ENCODE measurements at regions not wholly inside any gene's neighbourhood (a gene's known extent, or its start where the extent isn't known, plus 50 kb on each side); places are given as distances from the start of the nearest gene placed in this dataset.

DNA sequence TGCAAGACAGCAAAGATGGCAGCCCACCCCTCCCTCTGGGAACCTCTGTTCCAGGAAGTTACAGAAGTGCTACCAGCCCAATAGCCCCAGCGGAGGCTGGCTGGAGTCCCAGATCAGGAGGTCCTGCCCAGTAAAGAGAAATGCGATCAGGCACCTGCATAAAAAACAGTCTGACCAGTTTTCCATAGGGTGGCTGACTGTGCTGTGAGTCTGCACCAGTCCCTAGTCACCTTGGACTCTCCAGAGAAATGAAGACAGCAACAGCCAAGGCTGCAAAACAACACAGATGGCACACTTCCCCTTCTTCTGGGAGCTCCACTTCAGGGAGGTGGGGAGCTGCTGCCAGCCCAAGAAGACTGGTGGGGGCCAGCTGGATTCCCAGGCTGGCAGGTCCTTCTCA, 265.5 kb upstream of the PCSK5 start:
- DNase-seq, result no peak

DNA sequence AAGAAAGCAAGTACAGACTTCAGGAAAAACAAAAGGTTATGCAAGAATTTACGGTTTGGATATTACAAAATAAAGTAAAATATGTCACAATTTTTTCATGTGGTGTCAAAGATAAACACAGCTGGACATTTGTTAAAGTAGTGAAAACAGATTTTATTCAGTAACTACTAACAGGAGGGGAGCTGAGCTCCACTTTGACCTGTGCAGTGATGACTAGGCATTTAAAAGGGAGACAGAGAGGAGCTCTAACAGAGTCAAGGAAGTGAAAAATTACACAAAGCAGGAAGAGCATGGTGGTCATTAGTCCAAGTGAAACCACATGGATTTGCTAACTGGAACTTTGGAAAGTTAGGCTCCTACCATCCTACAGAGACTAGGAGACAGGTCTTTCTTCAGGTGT, 263.6 kb upstream of the PCSK5 start:
- DNase-seq, result no peak

DNA sequence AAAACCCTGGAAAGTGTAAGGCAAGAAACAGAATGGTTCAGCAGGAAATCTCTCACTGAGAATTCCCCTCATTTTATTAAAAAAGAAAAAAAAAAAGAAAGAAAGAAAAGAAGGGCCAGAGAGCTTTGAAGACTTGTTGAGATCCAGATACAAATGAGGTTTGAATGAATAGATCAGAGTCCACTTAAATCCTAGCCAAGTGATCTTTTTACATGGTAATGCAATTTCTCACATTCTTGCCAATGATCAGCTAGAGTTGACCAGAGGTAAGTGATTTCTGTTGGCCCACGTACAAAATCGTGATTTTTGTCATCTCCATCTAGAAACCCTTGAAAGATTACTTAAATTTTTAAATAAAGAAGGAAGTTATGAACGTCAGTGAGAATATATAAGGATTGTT, 261.5 kb upstream of the PCSK5 start:
- DNase-seq, result no peak

DNA sequence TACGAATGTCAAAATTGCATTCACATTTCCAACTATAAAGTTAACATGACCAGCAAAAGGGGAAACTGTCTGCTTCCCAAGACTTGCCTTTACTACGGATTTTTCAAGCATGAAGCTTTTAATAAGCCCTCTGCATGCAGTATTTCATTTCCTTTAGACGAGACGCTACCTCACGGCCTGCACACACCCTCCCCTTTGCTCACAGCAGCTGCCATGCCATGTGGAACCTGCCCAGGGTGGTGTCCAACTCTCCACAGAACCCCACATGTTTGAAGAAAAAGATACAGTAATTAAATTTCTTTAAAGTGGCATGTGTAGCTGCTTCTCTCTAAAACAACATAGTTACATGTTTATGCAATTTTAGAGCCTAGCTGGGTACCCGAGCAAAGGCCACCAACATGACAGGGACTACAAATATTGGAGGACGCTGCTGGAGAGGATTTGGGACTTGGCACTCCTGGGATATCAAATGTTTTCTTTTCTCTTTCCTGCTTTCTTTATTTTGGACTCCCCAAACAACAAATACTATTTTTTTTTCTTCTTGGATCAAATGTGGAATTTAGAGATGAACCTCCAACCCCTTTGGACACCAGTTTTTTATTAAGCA, 256.9 kb upstream of the PCSK5 start:
- no peak for DNase-seq

DNA sequence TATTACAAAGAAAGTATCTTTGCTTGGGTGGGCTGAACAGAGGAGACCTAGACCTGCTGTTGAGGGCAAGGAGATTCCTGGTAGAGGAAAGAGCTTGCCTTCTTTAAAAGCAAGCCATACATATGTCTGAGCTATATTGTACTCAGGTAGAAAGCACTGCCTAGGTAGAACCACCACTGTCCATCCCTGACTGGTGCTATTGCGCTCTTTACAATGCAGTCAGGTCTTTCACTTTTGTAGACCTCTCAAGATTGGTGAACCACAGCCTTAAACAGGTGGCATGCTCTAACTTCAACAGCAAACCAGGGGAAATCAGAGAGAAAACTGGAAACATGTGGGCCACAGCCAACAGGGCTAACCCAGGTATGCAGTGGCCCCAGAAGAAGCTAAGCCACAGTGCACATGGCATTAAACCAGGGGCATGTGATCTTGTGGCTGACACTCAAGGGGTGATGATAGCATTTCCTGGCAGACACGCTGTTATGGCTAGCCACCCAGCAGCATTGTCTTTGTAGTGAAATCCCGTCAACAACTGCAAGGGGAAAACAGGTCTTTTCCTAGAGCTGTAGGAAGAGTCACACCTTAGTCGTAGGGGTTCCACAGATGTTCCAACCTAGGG, 253.9 kb upstream of the PCSK5 start:
- no peak for DNase-seq

DNA sequence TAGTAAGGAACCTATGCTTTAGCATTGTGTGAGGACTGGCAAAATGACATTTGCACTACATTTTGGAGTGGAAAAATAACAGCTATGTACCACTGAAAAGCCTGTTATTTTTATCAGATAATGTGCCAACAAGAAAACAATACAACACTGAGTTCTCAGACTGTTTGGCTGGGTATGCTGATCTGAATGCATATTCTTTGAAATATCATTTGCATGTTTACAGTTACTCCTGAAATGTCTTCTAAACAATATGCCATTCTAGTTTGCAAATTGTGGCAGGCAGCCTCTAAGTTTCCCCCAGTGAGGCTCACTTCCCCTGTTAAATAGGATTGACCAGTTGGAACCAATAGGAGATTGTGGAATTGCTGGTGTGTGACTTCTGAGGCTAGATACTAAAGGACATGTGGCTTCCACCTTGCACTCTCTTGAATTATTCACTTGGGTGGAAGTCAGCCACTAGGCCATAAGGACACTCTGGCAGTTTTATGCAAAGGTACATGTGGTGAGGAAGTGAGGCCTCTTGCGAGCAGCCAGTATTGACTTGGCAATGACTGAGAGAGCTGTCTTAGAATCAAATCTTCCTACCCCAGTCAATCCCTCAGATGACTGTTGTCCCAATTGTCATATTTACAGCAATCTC, 250.4 kb upstream of the PCSK5 start:
- no peak for DNase-seq

DNA sequence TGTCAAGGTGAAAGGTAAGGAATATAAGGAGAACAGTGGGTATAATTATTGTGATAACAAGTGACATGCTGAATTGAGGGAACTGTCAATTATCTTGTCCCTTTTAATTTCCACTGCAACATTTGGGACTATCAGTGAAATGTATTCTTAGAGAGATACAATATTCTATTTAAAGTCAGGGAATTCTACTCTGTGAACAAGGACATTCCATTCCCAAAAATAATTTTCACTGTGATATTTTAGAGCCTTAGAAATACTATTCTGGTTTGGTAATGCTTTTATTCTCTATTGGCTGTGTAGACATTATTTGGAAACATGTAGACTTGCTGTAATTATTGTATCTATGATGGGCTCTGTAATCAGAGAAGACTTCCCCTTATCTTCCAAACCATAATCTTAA, 248.0 kb upstream of the PCSK5 start:
- no peak for DNase-seq

DNA sequence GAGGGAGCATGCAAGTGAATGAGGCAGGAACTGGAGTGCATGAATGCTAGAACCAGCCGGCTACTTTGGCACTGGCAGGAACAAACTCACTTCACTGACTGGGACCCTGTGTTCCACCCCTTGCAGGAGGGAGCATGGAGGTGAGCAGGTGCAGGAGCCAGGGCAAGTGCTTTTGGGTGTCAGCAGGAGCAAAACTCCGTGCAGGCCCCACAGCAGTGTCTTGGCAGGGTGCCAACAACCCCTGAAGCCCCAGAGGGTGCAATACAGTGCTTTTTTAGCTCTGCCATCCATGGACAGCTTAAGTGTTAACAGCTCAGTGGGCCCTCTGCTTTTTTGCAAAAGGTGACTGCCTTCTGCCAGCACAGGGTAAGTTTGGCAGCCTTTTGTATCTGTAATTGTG, 245.8 kb upstream of the PCSK5 start:
- no peak for DNase-seq

DNA sequence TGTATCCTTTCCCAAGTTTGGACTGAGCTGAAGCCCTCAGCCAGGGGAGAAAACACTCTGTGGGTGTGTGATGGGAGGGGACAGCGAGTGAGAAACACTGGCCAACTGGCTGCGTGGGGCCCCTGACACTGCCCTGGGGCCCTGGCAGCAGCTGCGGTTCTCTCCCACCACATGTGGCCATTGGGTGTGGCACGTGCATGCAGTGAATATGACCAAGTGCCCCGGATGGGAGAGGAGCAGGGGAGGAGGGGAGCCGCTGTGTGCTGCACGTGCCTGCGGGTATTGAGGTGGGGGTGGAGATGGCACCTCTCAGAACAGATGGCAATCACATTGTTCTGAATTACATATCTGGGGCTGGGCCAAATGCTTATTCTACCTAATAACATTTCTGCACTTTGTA, 242.4 kb upstream of the PCSK5 start:
- no peak for DNase-seq

DNA sequence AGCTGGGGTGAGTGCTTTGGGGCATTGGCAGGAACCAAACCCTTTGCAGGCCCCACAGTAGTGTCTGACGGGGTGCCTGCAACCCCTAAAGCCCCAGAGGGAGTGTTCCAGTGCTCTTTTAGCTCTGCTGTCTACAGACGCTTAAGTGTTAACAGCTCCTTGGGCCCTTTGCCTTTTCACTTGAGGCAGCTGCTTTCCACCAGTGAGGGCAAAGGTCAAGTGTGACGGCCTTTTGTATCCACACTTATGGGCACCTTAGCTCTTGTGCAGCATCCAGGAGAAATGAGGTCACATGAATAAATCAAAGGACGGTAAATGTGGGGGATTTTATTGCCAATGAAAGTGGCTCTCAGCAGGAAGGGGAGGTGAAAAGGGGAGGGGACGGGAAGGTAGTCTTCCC, 241.4 kb upstream of the PCSK5 start:
- DNase-seq, result no peak

DNA sequence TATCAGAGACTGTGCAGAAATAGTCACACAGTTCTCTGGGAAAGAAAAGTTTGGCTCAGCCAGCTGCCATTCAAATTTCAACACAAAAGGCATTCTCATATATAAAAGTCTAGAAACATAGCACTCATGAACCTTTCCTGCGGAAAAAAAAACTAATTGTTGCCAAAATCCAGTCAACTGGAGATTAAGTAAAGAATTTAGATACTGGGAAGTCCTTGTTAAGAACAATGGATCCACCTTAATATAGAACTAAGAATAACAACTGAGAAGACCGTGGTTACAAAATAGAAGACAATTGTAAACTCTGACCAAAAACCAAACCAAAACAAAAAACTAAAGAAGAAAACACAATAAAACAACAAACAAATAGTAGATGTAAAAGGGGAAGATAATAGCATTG, 238.8 kb upstream of the PCSK5 start:
- DNase-seq, result no peak

DNA sequence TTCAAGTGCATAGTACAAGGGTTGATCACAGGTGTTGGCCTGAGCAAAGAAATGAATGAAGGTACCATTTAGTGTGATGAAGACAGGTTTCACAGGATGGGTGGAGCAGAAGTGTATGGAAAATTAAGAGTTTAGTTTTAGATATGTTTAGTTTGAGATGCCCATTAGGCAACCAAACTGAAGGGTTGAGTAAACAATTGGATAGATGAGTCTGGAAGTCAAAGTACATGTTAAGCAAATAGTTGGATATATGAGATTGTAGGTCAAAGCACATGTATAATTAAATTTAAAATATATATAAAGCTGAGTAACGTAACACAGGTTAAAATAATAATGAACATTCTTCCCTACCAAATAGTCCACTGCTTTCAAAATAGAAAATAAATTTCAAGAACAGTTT, 237.1 kb upstream of the PCSK5 start:
- DNase-seq, result no peak

DNA sequence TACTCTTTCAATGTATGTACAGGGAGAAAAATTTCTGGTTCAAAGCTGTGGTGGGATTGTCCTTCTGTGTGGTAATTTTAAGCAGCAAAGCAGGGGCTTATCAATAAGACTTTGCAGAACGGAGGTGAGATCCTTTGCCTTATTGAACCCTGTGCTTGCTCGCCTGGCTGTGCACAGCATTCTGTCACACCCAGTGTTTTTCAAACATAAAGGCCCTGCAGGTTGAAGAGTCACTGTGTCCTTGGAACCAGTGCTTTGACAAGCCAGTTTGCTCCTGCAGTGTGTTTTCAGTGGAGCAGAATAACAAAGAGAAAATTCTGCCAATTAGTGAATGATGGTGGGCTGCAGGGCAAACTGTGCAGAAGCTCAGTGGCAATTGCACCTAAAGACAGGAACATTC, 236.7 kb upstream of the PCSK5 start:
- no peak for DNase-seq

DNA sequence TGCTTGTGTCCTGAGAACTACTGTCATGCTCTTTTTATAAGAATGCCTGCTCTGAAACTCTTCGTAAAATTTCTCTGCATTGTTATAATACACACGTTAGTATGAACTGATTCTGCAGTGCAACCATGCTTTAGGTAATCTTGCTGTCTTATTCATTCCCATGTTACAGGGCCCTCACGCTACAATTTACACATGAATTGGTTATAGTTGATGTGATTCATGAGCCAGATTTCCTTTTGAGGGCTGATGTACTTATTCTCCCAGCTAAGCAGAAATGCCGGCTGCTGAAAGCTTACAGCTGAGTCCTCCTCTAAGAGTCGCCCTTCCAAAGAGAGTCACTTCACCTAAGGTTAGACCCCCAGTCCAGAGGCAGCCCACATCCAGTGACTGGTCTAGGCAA, 233.5 kb upstream of the PCSK5 start:
- DNase-seq, result no peak

DNA sequence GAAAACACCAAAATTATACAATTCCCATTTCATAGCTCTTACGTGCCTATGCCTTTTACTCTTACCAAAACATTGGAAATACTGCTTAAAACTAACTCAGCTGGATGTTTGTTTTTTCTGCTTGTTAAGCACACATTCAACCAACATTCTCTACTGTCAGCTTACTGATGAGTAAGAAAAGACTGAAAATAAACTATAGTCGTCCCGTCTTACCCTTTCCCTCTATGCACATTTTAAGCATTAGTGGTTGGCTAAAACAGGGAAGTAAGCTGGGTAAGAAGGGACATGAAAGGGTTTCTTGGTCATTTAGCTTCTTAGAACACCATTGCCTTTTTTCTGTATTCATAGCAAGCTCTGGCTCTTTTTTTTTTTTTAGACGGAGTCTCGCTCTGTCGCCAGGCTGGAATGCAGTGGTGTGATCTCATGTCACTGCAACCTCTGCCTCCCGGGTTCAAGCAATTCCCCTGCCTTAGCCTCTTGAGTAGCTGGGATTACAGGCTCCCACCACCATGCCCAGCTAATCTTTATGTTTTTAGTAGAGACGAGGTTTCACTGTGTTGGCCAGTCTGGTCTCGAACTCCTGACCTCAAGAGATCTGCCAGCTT, 232.1 kb upstream of the PCSK5 start:
- no peak for DNase-seq

DNA sequence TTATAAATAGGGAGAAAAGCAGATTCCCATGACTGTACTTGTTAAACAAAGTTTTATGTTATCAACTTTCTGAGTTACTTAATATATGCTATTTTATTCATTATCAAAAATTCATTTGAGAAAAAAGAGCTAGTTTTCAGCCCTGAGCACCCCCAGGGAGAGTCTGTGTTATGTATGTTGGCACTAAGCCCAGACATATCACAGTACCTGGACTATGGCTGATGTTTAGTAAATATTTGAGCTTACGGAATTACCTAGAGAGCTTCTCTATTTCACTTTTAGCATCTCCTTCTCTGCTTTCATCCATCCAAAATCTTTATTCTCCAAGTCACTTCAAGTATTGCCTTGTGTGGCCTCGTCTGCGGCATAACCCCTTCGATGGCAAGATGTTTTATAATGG, 225.9 kb upstream of the PCSK5 start:
- no peak for DNase-seq

DNA sequence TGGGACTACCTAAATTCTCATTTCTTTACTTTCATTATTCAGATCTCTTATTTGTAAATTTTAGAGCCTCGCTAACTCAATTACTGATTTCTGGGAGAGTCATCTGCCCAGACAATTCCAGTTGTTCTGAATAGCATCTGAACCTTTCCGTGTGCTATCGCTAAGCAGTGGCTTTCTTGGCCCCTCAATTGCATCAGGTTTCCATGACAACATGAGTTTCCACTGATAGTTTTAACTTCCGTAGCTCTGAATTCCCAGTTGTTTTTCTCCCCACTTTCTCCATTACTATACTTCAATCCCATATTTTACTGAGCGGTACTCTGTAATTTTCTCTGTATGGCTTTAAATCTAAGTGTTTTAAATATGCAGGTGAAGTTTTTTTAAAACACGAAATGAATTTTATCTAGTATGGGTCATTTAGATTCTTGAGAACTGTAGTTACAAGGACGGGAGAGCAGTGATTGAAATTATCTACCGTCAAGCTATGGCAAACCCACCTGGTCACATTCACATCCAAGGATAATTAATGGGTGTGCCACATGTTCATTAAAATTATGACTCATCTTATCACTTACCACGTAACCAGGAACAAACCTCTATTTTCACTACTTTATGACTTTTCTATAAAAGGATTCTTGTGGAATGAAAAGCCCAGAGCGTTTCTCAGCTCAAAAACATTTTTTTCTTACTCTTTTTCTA, 223.5 kb upstream of the PCSK5 start:
- DNase-seq, result no peak

DNA sequence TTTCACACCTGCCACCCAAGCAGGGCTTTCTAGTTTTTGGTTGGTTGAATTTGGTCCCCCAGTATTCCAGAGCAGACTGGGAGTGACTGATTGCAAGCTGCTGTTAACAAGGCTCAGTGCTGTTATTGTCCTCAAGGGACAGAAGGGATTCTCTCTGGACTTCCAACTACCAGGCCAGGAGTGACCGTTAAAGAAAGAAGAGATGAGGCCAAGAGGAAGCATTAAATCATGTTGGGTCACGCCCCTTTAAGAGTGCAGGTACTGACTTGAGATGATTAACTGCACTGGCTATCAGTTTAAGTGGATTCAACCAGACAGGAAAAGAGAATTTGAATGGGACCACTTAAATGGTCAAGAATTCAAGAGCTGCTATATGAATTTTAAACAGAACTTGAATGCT, 220.8 kb upstream of the PCSK5 start:
- DNase-seq, result no peak

DNA sequence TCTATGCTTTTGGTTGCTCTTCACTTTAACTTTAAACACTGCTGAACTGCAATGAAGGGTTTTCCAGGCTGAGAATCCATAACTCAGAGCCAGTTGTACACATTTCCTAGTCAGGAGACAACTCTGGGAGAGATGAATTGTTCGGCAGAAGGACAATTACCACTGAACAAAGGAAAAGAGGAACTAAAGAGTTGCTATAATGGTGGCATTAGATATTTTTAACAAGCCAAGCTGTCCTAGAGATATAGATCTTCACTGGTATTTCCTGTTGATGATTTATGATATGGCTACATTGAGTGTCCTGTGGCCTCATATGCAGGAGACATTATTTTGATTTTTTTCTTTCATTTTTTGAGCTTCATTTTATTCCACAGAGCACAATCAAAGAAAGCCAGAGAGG, 219.1 kb upstream of the PCSK5 start:
- DNase-seq, result no peak

DNA sequence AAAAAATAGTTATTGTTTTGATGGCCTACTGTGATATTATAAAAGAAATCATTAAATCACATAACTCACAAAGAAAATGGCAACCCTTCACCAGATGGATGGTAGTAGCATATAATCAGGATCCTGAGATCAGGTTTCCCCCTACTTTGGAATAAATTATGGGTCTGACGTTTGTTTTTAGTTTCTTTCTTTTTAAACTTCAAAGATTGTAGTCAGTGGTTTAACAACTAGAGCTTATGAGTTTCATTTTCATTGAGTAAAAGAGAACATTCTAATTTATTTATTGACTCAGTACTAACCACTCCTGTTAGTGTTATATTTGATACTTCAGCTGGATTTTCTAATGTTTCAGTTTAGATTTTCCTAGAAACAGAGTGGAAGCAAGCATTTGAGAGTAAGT, 218.0 kb upstream of the PCSK5 start:
- no peak for DNase-seq

DNA sequence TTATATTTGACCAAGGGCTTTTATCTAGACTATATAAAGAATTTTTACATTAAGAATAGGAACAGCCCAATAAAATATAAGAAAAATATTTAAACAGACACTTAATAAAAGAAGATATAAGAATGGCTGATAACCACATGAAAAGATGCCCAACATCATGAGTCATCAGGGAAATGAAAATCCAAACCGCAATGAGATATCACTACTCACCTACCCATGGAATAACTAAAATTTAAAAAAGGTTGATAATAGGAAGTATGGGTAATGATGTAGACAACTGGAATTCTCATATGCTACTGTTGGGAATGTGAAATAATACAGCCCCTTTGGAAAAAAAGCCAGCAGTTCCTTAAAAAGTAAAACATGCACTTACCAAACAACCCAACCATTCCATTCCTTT, 206.9 kb upstream of the PCSK5 start:
- no peak for DNase-seq

DNA sequence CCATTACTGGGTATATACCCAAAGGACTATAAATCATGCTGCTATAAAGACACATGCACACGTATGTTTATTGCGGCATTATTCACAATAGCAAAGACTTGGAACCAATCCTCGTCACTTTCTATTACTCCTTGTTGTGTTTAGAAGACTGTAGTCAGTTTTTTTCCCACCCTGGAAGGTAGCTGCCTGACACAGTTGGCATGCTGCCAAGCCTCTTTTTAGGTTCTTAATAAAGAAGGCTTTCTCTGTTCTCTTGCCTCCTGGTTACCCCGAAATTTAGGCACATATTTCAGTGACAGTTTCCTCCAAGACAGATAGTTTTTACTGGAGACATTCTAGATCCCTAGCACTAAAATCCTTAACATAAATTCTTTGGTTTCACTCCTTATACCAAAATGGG, 205.4 kb upstream of the PCSK5 start:
- no peak for DNase-seq

DNA sequence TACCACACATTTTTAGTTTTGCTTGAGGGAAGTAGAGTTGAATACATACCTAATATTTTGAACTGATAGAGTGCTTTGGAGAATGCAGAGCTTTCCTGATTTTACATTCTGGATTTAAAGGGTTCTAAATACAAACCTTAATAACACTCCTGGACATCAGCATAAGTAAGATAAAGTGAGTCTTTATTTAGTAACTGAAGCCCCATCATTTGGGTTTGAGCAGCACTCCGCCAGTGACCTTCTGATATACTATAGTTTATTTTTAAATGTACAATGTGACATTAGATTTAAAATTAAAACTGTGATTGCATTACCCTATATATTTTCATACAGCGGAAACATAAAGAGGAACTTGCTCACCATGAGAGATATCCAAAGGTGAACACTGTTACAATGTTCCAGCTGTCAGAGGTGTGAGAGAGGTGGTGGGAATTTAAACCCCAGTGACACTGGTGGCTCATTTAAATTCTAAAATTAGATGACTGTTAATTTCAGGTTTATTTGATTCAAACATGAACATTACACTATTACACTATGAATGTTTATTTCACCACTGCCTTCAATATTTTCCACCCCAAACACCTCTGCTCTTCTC, 203.0 kb upstream of the PCSK5 start:
- no peak for DNase-seq
